ENCODE measurements at regions not wholly inside any gene's neighbourhood (a gene's known extent, or its start where the extent isn't known, plus 50 kb on each side); places are given as distances from the start of the nearest gene placed in this dataset.
"Not testable (repeated sequence)": the region's sequence is repeated elsewhere in the genome, so short reads cannot be mapped to it uniquely, and the experiment has no call there.

DNA sequence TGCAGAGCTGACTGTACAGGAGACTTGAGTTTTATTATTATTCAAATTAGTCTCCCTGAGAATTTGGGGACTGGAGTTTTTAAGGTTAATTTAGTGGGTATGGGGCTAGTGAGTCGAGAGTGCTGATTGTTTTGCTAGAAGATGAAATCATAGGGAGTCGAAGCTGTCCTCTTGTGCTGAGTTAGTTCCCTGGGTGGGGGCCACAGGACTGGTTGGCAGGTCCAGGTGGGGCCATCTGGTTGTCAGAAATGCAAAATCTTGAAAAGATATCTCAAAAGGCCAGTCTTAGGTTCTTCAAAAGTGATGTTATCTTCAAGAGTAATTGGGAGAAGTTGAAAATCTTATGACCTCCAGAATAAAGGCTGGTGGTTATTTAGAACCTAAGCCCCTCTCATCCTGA is 267.3 kb downstream of the MYCN start:
- Mint-ChIP-seq H3K27me3 (peaks cover 5% of the 10 kb centered on the region), H3K27ac (no peak overlapping the region), H3K36me3 (ENCODE audit: low read depth) (no peaks in the 10 kb centered on the region), H3K9me3 (no peaks in the 10 kb centered on the region), H3K4me1 (no peaks in the 10 kb centered on the region), H3K4me3 (no peak overlapping the region)
- DNase-seq (no peak), ATAC-seq (no peak)

GRCh38 chr2:16207151-16207550 is 266.8 kb downstream of the MYCN start:
- DNase-seq = no peak
- Mint-ChIP-seq H3K4me1 (no peaks in the 10 kb centered on the region), H3K27ac (no peak overlapping the region), H3K27me3 (peaks cover 5% of the 10 kb centered on the region), H3K9me3 (no peaks in the 10 kb centered on the region), H3K4me3 (no peak overlapping the region), H3K36me3 (ENCODE audit: low read depth) (no peaks in the 10 kb centered on the region)
- no peak for ATAC-seq

DNA sequence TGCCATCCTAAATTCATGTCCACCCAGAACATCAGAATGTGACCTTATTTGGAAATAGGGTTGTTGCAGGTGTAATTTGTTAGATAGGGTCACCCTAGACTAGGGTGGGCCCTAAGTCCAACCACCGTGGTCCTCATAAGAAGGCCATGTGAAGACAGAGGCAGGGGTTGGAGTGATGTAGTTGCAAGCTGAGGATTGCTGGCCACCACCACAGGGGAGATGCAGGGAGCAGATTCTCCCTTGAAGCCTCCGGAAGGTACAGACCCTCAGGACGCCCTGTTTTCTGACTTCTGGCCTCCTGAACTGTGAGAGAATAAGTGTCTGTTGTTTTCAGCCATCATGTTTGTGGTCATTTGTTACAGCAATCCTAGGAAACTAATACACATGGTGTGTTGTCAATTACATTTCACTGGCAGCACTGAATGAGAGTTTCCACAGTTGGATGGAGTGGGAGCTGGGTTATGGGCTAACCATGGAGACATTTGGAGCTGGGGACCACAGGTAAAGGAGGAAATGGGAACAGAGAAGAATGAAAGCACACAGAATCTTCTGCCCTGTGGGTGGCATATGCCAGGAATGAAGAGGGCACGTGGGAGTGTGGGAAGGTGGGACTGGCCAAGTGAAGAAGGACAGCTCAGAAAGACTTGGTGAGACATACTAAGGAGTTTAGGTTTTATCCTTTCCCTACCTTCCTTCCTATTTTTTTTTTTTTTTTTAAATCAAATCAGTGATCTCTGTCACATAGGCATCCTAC is 266.0 kb downstream of the MYCN start:
- Mint-ChIP-seq H3K27ac (no peak overlapping the region), H3K4me1 (no peaks in the 10 kb centered on the region), H3K36me3 (ENCODE audit: low read depth) (no peaks in the 10 kb centered on the region), H3K9me3 (no peaks in the 10 kb centered on the region), H3K27me3 (peaks cover 5% of the 10 kb centered on the region), H3K4me3 (no peak overlapping the region)
- no peak for ATAC-seq
- DNase-seq = no peak

DNA sequence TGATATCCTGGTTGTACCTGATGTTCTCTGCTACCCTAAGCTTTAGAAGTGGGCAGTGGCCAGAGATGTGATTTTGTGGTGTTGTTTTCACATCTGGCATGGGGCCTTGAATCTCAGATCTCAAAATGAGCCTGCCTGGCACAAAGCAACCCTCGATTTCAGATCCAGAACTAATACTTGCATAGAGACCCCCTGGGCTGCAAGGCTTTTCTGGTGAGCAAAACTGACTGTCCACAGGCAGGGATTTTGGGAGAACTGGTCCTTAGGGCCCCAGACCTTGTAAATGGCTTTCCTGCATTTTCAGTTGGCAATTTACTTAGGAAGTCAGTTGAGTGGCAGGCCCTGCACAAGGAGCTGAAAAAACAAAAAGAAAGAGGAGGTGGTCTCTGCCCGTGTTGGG is 265.3 kb downstream of the MYCN start:
- no peaks in the 10 kb centered on the region for H3K36me3 Mint-ChIP-seq (ENCODE audit: low read depth)
- H3K4me1 Mint-ChIP-seq = no peaks in the 10 kb centered on the region
- ATAC-seq (no peak), DNase-seq (no peak)
- no peak overlapping the region for H3K4me3 Mint-ChIP-seq
- H3K27ac Mint-ChIP-seq = no peak overlapping the region
- peaks cover 5% of the 10 kb centered on the region for H3K27me3 Mint-ChIP-seq
- H3K9me3 Mint-ChIP-seq = no peaks in the 10 kb centered on the region

DNA sequence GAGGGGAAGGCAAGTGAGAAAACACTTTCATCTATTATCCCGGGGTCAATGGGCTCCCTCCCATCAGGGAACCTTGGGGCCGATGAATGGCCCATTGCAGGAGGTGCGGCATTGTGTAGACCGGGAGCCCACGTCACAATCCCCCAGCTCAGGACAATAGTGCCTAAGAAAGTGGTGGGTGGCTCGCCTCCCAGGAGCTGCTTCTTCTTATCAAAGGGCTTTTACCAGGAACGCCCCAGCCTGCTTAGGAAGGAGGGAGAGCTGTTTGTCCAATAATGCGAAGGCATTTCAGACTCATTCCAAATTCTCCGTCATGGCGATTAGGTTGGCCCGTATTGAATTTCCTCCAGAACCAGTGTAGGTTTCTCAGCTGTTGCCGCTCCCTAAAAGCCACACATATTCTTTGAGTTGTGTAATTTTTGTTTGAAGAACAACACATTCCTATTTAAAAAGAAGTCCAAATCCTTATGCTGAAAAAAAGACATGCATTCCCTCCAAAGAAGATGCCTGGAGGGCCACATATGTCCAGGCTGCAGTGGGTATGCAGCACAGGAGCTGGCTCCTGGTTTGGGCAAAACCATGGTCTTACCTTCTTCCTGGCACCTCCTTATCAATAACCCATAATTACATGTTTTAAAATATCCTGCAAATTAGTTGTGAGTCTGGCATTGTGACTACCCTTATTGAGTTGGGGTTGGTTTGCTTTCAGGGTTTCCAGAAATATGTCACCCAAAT is 264.7 kb downstream of the MYCN start:
- Mint-ChIP-seq H3K36me3 (ENCODE audit: low read depth) (no peaks in the 10 kb centered on the region), H3K9me3 (no peaks in the 10 kb centered on the region), H3K27ac (no peak overlapping the region), H3K4me3 (no peak overlapping the region), H3K27me3 (peaks cover 5% of the 10 kb centered on the region), H3K4me1 (no peaks in the 10 kb centered on the region)
- DNase-seq (no peak), ATAC-seq (no peak)

GRCh38 chr2:16204251-16204650 is 263.9 kb downstream of the MYCN start:
- DNase-seq (no peak), ATAC-seq (no peak)
- no peaks in the 10 kb centered on the region for H3K4me1 Mint-ChIP-seq
- H3K27ac Mint-ChIP-seq = no peak overlapping the region
- peaks cover 5% of the 10 kb centered on the region for H3K27me3 Mint-ChIP-seq
- no peaks in the 10 kb centered on the region for H3K36me3 Mint-ChIP-seq (ENCODE audit: low read depth)
- H3K4me3 Mint-ChIP-seq = no peak overlapping the region
- no peaks in the 10 kb centered on the region for H3K9me3 Mint-ChIP-seq

GRCh38 chr2:16203691-16204090 is 263.3 kb downstream of the MYCN start:
- H3K27ac Mint-ChIP-seq = no peak overlapping the region
- H3K9me3 Mint-ChIP-seq = no peaks in the 10 kb centered on the region
- peaks cover 5% of the 10 kb centered on the region for H3K27me3 Mint-ChIP-seq
- no peaks in the 10 kb centered on the region for H3K36me3 Mint-ChIP-seq (ENCODE audit: low read depth)
- DNase-seq (no peak), ATAC-seq (no peak)
- H3K4me1 Mint-ChIP-seq = no peaks in the 10 kb centered on the region
- H3K4me3 Mint-ChIP-seq = no peak overlapping the region

DNA sequence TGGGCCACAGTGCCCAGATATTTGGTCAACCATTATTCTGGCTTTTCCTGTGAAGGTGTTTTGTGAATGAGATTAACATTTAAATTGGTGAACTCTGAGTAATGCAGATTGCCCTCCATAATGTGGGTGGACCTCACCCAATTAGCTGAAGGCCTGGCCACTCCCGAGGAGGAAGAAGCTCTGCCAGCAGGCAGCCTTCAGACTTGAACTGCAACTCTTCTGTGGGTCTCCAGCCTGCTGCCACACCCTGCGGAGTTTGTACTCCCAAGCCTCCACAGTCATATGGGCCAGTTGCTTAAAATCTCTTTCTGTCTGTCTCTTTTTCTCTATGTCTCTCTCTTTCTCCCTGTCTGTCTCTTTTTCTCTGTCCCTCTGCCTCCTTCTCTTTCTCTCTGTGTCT is 262.7 kb downstream of the MYCN start:
- no peaks in the 10 kb centered on the region for H3K36me3 Mint-ChIP-seq (ENCODE audit: low read depth)
- no peaks in the 10 kb centered on the region for H3K9me3 Mint-ChIP-seq
- ATAC-seq (no peak), DNase-seq (no peak)
- H3K27ac Mint-ChIP-seq = no peak overlapping the region
- H3K27me3 Mint-ChIP-seq = peaks cover 5% of the 10 kb centered on the region
- H3K4me3 Mint-ChIP-seq = no peak overlapping the region
- H3K4me1 Mint-ChIP-seq = no peaks in the 10 kb centered on the region

GRCh38 chr2:16202266-16203020 is 262.1 kb downstream of the MYCN start:
- H3K4me3 Mint-ChIP-seq = no peak overlapping the region
- DNase-seq = no peak
- no peaks in the 10 kb centered on the region for H3K4me1 Mint-ChIP-seq
- no peak for ATAC-seq
- H3K36me3 Mint-ChIP-seq (ENCODE audit: low read depth) = no peaks in the 10 kb centered on the region
- H3K9me3 Mint-ChIP-seq = no peaks in the 10 kb centered on the region
- H3K27ac Mint-ChIP-seq = no peak overlapping the region
- peaks cover 4% of the 10 kb centered on the region for H3K27me3 Mint-ChIP-seq

DNA sequence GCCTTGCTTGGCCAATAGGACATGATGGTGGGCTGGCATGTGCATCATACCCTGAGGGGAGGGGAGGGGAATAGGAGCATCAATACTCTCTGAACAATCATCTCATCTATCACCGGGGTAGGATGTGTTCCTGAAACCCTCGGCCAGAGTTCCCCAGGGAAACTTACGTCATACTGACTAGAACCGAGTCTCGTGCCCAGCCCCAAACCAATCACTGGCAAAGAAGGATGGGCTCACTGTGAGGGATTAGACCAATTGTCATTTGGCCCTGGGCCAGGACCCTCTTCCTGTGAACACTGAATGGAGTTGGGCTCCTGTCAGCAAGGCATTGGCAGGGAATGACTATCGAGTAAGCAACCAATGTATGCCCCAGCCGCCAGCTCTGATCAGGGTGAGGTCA is 261.5 kb downstream of the MYCN start:
- Mint-ChIP-seq H3K4me3 (no peak overlapping the region), H3K27me3 (no peaks in the 10 kb centered on the region), H3K36me3 (ENCODE audit: low read depth) (no peaks in the 10 kb centered on the region), H3K4me1 (no peaks in the 10 kb centered on the region), H3K27ac (no peak overlapping the region), H3K9me3 (peaks cover 3% of the 10 kb centered on the region)
- ATAC-seq (no peak), DNase-seq (no peak)

DNA sequence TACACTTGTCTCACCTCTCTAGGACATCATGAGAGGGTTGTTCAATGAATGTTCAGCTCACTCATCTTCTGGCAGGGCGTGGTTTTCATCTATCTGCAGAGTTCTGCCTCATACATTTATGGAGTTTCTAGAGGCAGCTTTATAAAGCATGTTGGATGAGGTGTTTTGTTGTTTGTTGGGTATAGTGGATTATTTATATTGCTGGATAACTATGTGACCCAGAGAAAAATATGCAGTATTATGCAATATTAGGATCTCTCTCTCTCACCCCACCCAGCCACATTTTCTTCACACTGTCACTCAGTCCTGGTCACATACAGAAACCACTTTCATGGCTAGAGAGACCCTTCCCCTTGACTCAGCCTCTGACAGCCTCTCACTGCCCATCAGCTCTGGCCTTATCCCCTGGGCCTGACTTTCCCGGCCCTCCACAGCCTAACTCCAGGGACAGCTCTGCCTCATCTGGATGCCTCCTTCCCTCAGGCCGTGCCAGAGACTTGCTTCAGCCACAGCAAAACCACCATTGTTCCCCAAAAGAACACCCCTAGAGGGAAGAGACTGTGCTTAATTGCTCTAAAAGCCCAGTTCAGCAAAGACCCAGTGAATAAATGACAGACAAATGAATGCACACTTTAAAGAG is 260.3 kb downstream of the MYCN start:
- no peak for DNase-seq
- Mint-ChIP-seq H3K4me1 (no peaks in the 10 kb centered on the region), H3K36me3 (ENCODE audit: low read depth) (no peaks in the 10 kb centered on the region), H3K27me3 (no peaks in the 10 kb centered on the region), H3K9me3 (peaks cover 5% of the 10 kb centered on the region), H3K27ac (no peak overlapping the region), H3K4me3 (no peak overlapping the region)
- ATAC-seq = no peak

DNA sequence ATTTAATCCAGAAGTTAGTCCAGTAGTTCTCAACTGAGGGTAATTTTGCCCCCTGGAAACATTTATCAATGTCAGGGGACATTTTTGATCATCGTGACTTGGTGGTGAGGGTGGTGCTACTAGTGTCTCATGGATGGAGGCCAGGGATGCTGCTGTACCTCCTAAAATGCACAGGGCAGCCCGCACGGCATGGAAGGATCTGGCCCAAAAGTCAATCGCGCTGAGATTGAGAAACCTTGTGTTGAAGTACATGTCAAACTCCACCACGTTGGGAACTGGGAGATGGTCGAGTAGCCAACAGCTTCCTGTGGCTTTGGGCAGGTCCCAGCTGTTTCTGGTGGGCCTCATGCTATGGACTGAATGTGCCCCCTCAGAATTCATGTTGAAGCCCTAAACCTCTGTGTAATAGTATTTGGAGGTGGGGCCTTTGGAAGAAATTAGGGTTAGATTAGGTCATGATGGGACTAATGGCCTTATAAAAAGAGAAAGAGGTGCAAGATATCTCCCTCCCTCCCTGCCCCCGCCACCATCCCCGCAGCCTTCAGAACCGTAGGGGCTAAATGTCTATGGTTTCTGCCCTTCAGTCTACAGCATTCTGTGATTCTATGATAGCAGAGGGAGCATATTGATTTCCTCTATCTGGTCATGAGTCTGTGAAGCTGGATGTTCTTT is 259.7 kb downstream of the MYCN start:
- ATAC-seq (no peak), DNase-seq (no peak)
- H3K9me3 Mint-ChIP-seq = peaks cover 5% of the 10 kb centered on the region
- H3K4me3 Mint-ChIP-seq = no peak overlapping the region
- H3K27me3 Mint-ChIP-seq = no peaks in the 10 kb centered on the region
- H3K27ac Mint-ChIP-seq = no peak overlapping the region
- no peaks in the 10 kb centered on the region for H3K4me1 Mint-ChIP-seq
- H3K36me3 Mint-ChIP-seq (ENCODE audit: low read depth) = no peaks in the 10 kb centered on the region

DNA sequence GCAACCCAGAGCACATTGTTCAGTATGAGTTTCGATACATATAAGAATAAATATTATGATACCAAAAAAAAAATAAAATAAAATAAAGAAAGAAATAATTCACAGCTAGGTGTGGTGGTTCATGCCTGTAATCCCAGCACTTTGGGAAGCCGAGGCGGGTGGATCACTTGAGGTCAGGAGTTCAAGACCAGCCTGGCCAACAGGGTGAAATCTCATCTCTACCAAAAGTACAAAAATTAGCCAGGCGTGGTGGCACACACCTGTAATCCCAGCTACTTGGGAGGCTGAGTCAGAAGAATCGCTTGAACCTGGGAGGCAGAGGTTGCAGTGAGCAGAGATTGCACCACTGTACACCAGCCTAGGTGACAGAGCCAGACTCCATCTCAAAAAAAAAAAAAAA is 258.9 kb downstream of the MYCN start:
- not testable (repeated sequence) for H3K4me1 Mint-ChIP-seq; H3K27ac Mint-ChIP-seq; H3K36me3 Mint-ChIP-seq (ENCODE audit: low read depth); H3K9me3 Mint-ChIP-seq; DNase-seq; H3K27me3 Mint-ChIP-seq; ATAC-seq; H3K4me3 Mint-ChIP-seq

- Mint-ChIP-seq H3K4me3 (no peak overlapping the region), H3K36me3 (ENCODE audit: low read depth) (no peaks in the 10 kb centered on the region), H3K4me1 (no peaks in the 10 kb centered on the region), H3K9me3 (peaks cover 5% of the 10 kb centered on the region), H3K27ac (no peak overlapping the region), H3K27me3 (no peaks in the 10 kb centered on the region)
- DNase-seq = no peak
- ATAC-seq = no peak
These were observed 258.0 kb downstream of the MYCN start for GRCh38 chr2:16198166-16198912.

Data from activated naive CD8-positive, alpha-beta T cell treated with anti-CD3 and anti-CD28 coated beads, Interleukin-2, amount 50 U/mL, for 24 hours (primary cell).